ENCODE measurements at regions not wholly inside any gene's neighbourhood (a gene's known extent, or its start where the extent isn't known, plus 50 kb on each side); places are given as distances from the start of the nearest gene placed in this dataset.

- TF ChIP-seq, protein P1, sequence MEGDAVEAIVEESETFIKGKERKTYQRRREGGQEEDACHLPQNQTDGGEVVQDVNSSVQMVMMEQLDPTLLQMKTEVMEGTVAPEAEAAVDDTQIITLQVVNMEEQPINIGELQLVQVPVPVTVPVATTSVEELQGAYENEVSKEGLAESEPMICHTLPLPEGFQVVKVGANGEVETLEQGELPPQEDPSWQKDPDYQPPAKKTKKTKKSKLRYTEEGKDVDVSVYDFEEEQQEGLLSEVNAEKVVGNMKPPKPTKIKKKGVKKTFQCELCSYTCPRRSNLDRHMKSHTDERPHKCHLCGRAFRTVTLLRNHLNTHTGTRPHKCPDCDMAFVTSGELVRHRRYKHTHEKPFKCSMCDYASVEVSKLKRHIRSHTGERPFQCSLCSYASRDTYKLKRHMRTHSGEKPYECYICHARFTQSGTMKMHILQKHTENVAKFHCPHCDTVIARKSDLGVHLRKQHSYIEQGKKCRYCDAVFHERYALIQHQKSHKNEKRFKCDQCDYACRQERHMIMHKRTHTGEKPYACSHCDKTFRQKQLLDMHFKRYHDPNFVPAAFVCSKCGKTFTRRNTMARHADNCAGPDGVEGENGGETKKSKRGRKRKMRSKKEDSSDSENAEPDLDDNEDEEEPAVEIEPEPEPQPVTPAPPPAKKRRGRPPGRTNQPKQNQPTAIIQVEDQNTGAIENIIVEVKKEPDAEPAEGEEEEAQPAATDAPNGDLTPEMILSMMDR (IDR thresholded peaks at IDR 0.05) = no peak
- no peak overlapping the region for H3K27ac ChIP-seq (ENCODE audit: low read depth in 1 of 2, low read length in 2 of 2)
- peaks cover 8% of the 10 kb centered on the region for H3K4me1 ChIP-seq (ENCODE audit: insufficient read depth, low read length)
- intact Hi-C loops (cut with DNase I, micrococcal nuclease) = loop anchor here in 1 of 2 experiments (10.0 kb wide), 3 partner anchors 1116 to 1974 kb away; partner anchors contain the start of gene AHCTF1
- ChIA-PET CTCF (no interaction called here), POLR2A (interaction anchor here (1.3 kb wide), 1 partner anchor 8 kb away, joined by 8 read pairs; a partner anchor contains a TSS)
- ATAC-seq (ENCODE audit: poor library complexity) (no peak), DNase-seq (no peak)
- no peaks in the 10 kb centered on the region for H3K27me3 ChIP-seq (ENCODE audit: control insufficient read depth in 1 of 2, insufficient read depth in 2 of 2, low read length in 2 of 2)
- no peaks in the 10 kb centered on the region for H3K9me3 Mint-ChIP-seq
- no peak overlapping the region for H3K4me3 ChIP-seq (ENCODE audit: low read length)
- no peaks in the 10 kb centered on the region for H3K36me3 ChIP-seq (ENCODE audit: insufficient read depth, low read length)
- H3K36me3 Mint-ChIP-seq (ENCODE audit: low read depth) = no peaks in the 10 kb centered on the region
- no peak overlapping the region for H3K27ac Mint-ChIP-seq
- no peaks in the 10 kb centered on the region for H3K27me3 Mint-ChIP-seq
- no peaks in the 10 kb centered on the region for H3K9me3 ChIP-seq (ENCODE audit: control insufficient read depth in 1 of 2, insufficient read depth in 1 of 2, low read length in 2 of 2)
- H3K4me1 Mint-ChIP-seq (ENCODE audit: low read depth) = peaks cover 12% of the 10 kb centered on the region
- no peak overlapping the region for H3K4me3 Mint-ChIP-seq
Measured at GRCh38 chr1:244960904-244961303, 96.6 kb upstream of the HNRNPU start.

GRCh38 chr1:244958593-244958992 lies 94.2 kb upstream of the HNRNPU start:
- POLR2A ChIA-PET = interaction anchor here (1.9 kb wide), 1 partner anchor 124 kb away, joined by 5 read pairs; no protein-coding TSS in a partner anchor

GRCh38 chr1:244957525-244957924 lies 93.2 kb upstream of the HNRNPU start:
- no peak overlapping the region for H3K4me3 ChIP-seq (ENCODE audit: low read length)
- no peaks in the 10 kb centered on the region for H3K36me3 Mint-ChIP-seq (ENCODE audit: low read depth)
- no peaks in the 10 kb centered on the region for H3K4me1 Mint-ChIP-seq (ENCODE audit: low read depth)
- no peaks in the 10 kb centered on the region for H3K27me3 Mint-ChIP-seq
- no peak overlapping the region for H3K27ac Mint-ChIP-seq
- peaks cover 0 to 5% of the 10 kb centered on the region in 2 experiments for H3K27me3 ChIP-seq (ENCODE audit: control insufficient read depth in 1 of 2, insufficient read depth in 2 of 2, low read length in 2 of 2)
- no peak overlapping the region for H3K4me3 Mint-ChIP-seq
- no peak for ATAC-seq (ENCODE audit: poor library complexity)
- H3K9me3 Mint-ChIP-seq = no peaks in the 10 kb centered on the region
- H3K36me3 ChIP-seq (ENCODE audit: insufficient read depth, low read length) = no peaks in the 10 kb centered on the region
- ChIA-PET POLR2A (interaction anchor here (1.9 kb wide), 1 partner anchor 123 kb away, joined by 5 read pairs; no protein-coding TSS in a partner anchor), CTCF (interaction anchor here (0.6 kb wide), 1 partner anchor 53 kb away, joined by 3 read pairs; no protein-coding TSS in a partner anchor)
- H3K27ac ChIP-seq (ENCODE audit: low read depth in 1 of 2, low read length in 2 of 2) = no peak overlapping the region
- H3K9me3 ChIP-seq (ENCODE audit: control insufficient read depth in 1 of 2, insufficient read depth in 1 of 2, low read length in 2 of 2) = no peaks in the 10 kb centered on the region
- intact Hi-C loops (cut with DNase I, micrococcal nuclease) = no loop called here
- no peak for DNase-seq
- H3K4me1 ChIP-seq (ENCODE audit: insufficient read depth, low read length) = no peaks in the 10 kb centered on the region
- TF ChIP-seq, protein P1 (IDR thresholded peaks at IDR 0.05) = no peak

More at GRCh38 chr1:244958593-244958992, 94.2 kb upstream of the HNRNPU start:
- Mint-ChIP-seq H3K4me3 (no peak overlapping the region), H3K36me3 (ENCODE audit: low read depth) (no peaks in the 10 kb centered on the region), H3K9me3 (no peaks in the 10 kb centered on the region), H3K27me3 (no peaks in the 10 kb centered on the region), H3K4me1 (ENCODE audit: low read depth) (peaks cover 2% of the 10 kb centered on the region), H3K27ac (no peak overlapping the region)
- H3K27me3 ChIP-seq (ENCODE audit: control insufficient read depth in 1 of 2, insufficient read depth in 2 of 2, low read length in 2 of 2) = peaks cover 0 to 5% of the 10 kb centered on the region in 2 experiments
- no peaks in the 10 kb centered on the region for H3K36me3 ChIP-seq (ENCODE audit: insufficient read depth, low read length)
- H3K4me3 ChIP-seq (ENCODE audit: low read length) = no peak overlapping the region
- H3K9me3 ChIP-seq (ENCODE audit: control insufficient read depth in 1 of 2, insufficient read depth in 1 of 2, low read length in 2 of 2) = no peaks in the 10 kb centered on the region
- H3K4me1 ChIP-seq (ENCODE audit: insufficient read depth, low read length) = peaks cover 3% of the 10 kb centered on the region
- H3K27ac ChIP-seq (ENCODE audit: low read depth in 1 of 2, low read length in 2 of 2) = no peak overlapping the region
- ATAC-seq (ENCODE audit: poor library complexity) = no peak
- CTCF ChIA-PET = interaction anchor here (1.3 kb wide), 1 partner anchor 84 kb away, joined by 3 read pairs; no protein-coding TSS in a partner anchor
- TF ChIP-seq, protein P1 (IDR thresholded peaks at IDR 0.05) = no peak
- intact Hi-C loops (cut with DNase I, micrococcal nuclease) = no loop called here
- DNase-seq = no peak
